ENCODE measurements at regions not wholly inside any gene's neighbourhood (a gene's known extent, or its start where the extent isn't known, plus 50 kb on each side); places are given as distances from the start of the nearest gene placed in this dataset.

DNA sequence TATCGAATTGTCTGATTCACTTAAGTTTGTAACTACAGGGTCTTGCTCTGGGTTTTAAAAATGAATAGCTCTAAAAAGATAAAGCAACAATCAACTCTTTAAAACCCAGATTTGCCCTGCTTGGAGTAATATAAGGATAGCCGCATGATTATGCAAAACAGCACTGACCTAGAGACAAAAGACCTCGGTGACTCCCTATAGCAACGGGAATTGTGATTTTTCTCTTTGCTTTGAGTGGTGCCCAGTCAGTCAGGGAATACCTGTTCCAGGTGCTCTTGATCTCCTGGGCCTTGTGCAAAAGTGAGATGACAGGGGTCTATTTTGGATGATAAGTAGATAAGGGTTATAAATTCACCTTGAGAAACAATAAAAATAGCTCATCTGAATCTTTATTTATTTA is 336.3 kb upstream of the NOX3 start:
- Histone ChIP-seq H3K4me3 (no peak overlapping the region), H3K27ac (no peak overlapping the region), H3K27me3 (replicated peaks; ENCODE audit: insufficient read depth) (no peaks in the 10 kb centered on the region), H3K9me3 (no peaks in the 10 kb centered on the region), H3K36me3 (no peaks in the 10 kb centered on the region), H3K4me1 (ENCODE audit: control insufficient read depth in 1 of 2, low read depth in 2 of 2) (no peaks in the 10 kb centered on the region)
- no peak for DNase-seq (ENCODE audit: low spot score)
- TF ChIP-seq CTCF (IDR thresholded peaks at IDR 0.05): no peak
- no peak for ATAC-seq (ENCODE audit: insufficient number of reproducible peaks, low FRiP score, low read depth)

GRCh38 chr6:155791186-155791585 is 335.5 kb upstream of the NOX3 start:
- Histone ChIP-seq H3K27ac (no peak overlapping the region), H3K27me3 (replicated peaks; ENCODE audit: insufficient read depth) (no peaks in the 10 kb centered on the region), H3K4me1 (ENCODE audit: control insufficient read depth in 1 of 2, low read depth in 2 of 2) (no peaks in the 10 kb centered on the region), H3K9me3 (no peaks in the 10 kb centered on the region), H3K4me3 (no peak overlapping the region), H3K36me3 (no peaks in the 10 kb centered on the region)
- no peak for TF ChIP-seq CTCF (IDR thresholded peaks at IDR 0.05)
- no peak for DNase-seq (ENCODE audit: low spot score)
- no peak for ATAC-seq (ENCODE audit: insufficient number of reproducible peaks, low FRiP score, low read depth)

- no peak for ATAC-seq (ENCODE audit: insufficient number of reproducible peaks, low FRiP score, low read depth)
- no peaks in the 10 kb centered on the region for H3K9me3 ChIP-seq
- no peak for DNase-seq (ENCODE audit: low spot score)
- H3K4me1 ChIP-seq (ENCODE audit: control insufficient read depth in 1 of 2, low read depth in 2 of 2): peaks cover 3 to 8% of the 10 kb centered on the region in 2 donors
- H3K27ac ChIP-seq: no peak overlapping the region
- no peak for TF ChIP-seq CTCF (IDR thresholded peaks at IDR 0.05)
- H3K36me3 ChIP-seq: no peaks in the 10 kb centered on the region
- no peak overlapping the region for H3K4me3 ChIP-seq
- H3K27me3 ChIP-seq (replicated peaks; ENCODE audit: insufficient read depth): no peaks in the 10 kb centered on the region
These were observed 331.5 kb upstream of the NOX3 start for GRCh38 chr6:155787168-155787567.

DNA sequence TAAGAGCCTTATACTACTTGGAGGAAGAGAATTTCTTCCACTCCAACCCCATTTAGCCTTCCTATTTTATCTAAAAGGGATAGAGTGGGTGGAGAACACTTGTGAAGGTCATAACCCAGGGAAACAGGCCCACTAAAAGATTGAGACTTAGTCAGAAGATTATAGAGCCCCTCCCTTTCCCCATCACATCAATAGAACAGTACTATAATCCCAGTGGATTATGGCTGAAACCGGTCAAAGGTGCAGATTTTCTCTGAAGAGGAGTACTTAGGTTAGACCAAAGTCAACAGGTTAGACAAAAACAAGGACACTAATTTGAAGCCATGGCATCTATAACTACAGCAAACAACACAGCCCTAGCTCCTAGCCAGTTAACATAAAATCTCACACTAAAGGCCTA is 330.9 kb upstream of the NOX3 start:
- no peaks in the 10 kb centered on the region for H3K36me3 ChIP-seq
- no peak overlapping the region for H3K27ac ChIP-seq
- H3K4me3 ChIP-seq: no peak overlapping the region
- no peaks in the 10 kb centered on the region for H3K27me3 ChIP-seq (replicated peaks; ENCODE audit: insufficient read depth)
- no peak for TF ChIP-seq CTCF (IDR thresholded peaks at IDR 0.05)
- ATAC-seq (ENCODE audit: insufficient number of reproducible peaks, low FRiP score, low read depth): no peak
- DNase-seq (ENCODE audit: low spot score): no peak
- peaks cover 3 to 14% of the 10 kb centered on the region in 2 donors for H3K4me1 ChIP-seq (ENCODE audit: control insufficient read depth in 1 of 2, low read depth in 2 of 2)
- H3K9me3 ChIP-seq: no peaks in the 10 kb centered on the region

GRCh38 chr6:155782739-155783459 is 327.3 kb upstream of the NOX3 start:
- Histone ChIP-seq H3K36me3 (no peaks in the 10 kb centered on the region), H3K4me1 (ENCODE audit: control insufficient read depth in 1 of 2, low read depth in 2 of 2) (peaks cover 3 to 14% of the 10 kb centered on the region in 2 donors), H3K4me3 (no peak overlapping the region), H3K27ac (peak overlapping the region; percentile 9 to 34), H3K27me3 (replicated peaks; ENCODE audit: insufficient read depth) (no peaks in the 10 kb centered on the region), H3K9me3 (no peaks in the 10 kb centered on the region)
- DNase-seq (ENCODE audit: low spot score) (no peak), ATAC-seq (ENCODE audit: insufficient number of reproducible peaks, low FRiP score, low read depth) (no peak)
- no peak for TF ChIP-seq CTCF (IDR thresholded peaks at IDR 0.05)

Data from thoracic aorta (tissue), 2 donors.